CD4-positive, alpha-beta T cell treated with Interferon alpha-2 for 1 hour (primary cell): ENCODE measurements at regions not wholly inside any gene's neighbourhood (a gene's known extent, or its start where the extent isn't known, plus 50 kb on each side); places are given as distances from the start of the nearest gene placed in this dataset.

Experiments
- DNase-seq, 2 donors: peaks; one replicate each; pipeline ENCODE4 v3.0.0-alpha.2; 2020 to 2022

GRCh38 chr5:136526791-136527190, 161.4 kb upstream of the TRPC7 start:
- no peak for DNase-seq

GRCh38 chr5:136526021-136526420, 160.7 kb upstream of the TRPC7 start:
- no peak for DNase-seq

- DNase-seq, result no peak
Observed at GRCh38 chr5:136525597-136525996, 160.3 kb upstream of the TRPC7 start.

- no peak for DNase-seq
Observed at GRCh38 chr5:136522217-136522956, 157.0 kb upstream of the TRPC7 start.

GRCh38 chr5:136521696-136522095, 156.4 kb upstream of the TRPC7 start:
- DNase-seq, result no peak

- DNase-seq, result no peak
Observed at GRCh38 chr5:136518814-136519213, 153.5 kb upstream of the TRPC7 start.

- no peak for DNase-seq
Observed at GRCh38 chr5:136518174-136518573, 152.8 kb upstream of the TRPC7 start.

GRCh38 chr5:136517755-136518154, 152.4 kb upstream of the TRPC7 start:
- DNase-seq, result no peak

GRCh38 chr5:136516637-136517036, 151.3 kb upstream of the TRPC7 start:
- DNase-seq, result no peak

- DNase-seq, result no peak
Observed at GRCh38 chr5:136513430-136513829, 148.1 kb upstream of the TRPC7 start.

- no peak for DNase-seq
Observed at GRCh38 chr5:136511046-136511445, 145.7 kb upstream of the TRPC7 start.

GRCh38 chr5:136510481-136510880, 145.1 kb upstream of the TRPC7 start:
- DNase-seq, result no peak

GRCh38 chr5:136506131-136506530, 140.8 kb upstream of the TRPC7 start:
- no peak for DNase-seq

- DNase-seq, result no peak
Observed at GRCh38 chr5:136501133-136501532, 135.8 kb upstream of the TRPC7 start.

GRCh38 chr5:136492587-136492986, 127.2 kb upstream of the TRPC7 start:
- DNase-seq, result no peak

GRCh38 chr5:136491806-136492205, 126.5 kb upstream of the TRPC7 start:
- DNase-seq, result no peak

- no peak for DNase-seq
Observed at GRCh38 chr5:136484808-136485325, 119.5 kb upstream of the TRPC7 start.

GRCh38 chr5:136482206-136482605, 116.9 kb upstream of the TRPC7 start:
- DNase-seq, result no peak

- DNase-seq, result no peak
Observed at GRCh38 chr5:136474466-136474865, 109.1 kb upstream of the TRPC7 start.

- DNase-seq, result no peak
Observed at GRCh38 chr5:136467632-136468031, 102.3 kb upstream of the TRPC7 start.

- DNase-seq, result no peak
Observed at GRCh38 chr5:136466041-136466415, 100.7 kb upstream of the TRPC7 start.

GRCh38 chr5:136458481-136458880, 93.1 kb upstream of the TRPC7 start:
- DNase-seq, result no peak

GRCh38 chr5:136457390-136458013, 92.2 kb upstream of the TRPC7 start:
- DNase-seq, result no peak

GRCh38 chr5:136455409-136455808, 90.1 kb upstream of the TRPC7 start:
- no peak for DNase-seq
